ENCODE measurements at regions not wholly inside any gene's neighbourhood (a gene's known extent, or its start where the extent isn't known, plus 50 kb on each side); places are given as distances from the start of the nearest gene placed in this dataset.

DNA sequence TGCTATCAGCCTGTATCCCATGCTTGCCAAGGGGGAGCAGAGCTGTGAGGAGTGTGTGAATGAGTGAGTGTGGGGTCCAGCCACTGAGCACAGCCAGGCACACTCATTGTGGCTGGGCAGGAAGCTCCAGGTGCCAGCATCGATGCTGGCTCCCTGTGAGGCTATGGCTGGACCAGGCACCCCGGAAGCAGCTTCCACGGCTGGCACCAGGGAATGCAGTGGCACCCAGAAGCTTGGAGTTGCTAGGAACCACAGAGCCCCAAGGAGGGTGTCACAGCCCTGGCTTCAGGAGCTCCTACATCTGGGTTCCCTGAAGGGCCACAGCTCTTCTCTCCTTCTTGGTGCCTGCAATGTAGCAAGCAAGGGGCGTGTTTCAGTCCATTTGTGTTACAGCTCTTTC, 625.9 kb upstream of the RAG2 start:
- H3K79me2 ChIP-seq (ENCODE audit: insufficient read depth, low read length): no peaks in the 10 kb centered on the region
- in situ Hi-C loops (cut with HindIII; ENCODE audit: extremely low pct_ligation_motif_present, low pct_unique_long_range_greater_than_20kb): no loop called here
- H3K9me3 ChIP-seq (ENCODE audit: low read length): peaks cover 85% of the 10 kb centered on the region
- ATAC-seq: no peak
- no peak overlapping the region for H2AFZ ChIP-seq (ENCODE audit: low read length)
- CTCF ChIA-PET (ENCODE audit: low intra/inter-chr PET ratio, low total read pairs): no interaction called here
- no peak overlapping the region for H3K9ac ChIP-seq (ENCODE audit: insufficient read depth, low read depth, low read length)
- POLR2A ChIA-PET: no interaction called here
- no peaks in the 10 kb centered on the region for H3K27me3 ChIP-seq (ENCODE audit: control insufficient read depth in 1 of 2, insufficient read depth in 2 of 2, low read length in 2 of 2)
- intact Hi-C loops (cut with micrococcal nuclease; ENCODE audit: unreplicated experiment): no loop called here
- H3K4me3 ChIP-seq (replicated peaks in 1 of 3; ENCODE audit: insufficient read depth in 1 of 3, low read depth in 2 of 3, low read length in 3 of 3): no peak overlapping the region
- no peak for DNase-seq (ENCODE audit: low spot score)
- no peak overlapping the region for H3K4me2 ChIP-seq (ENCODE audit: low read depth, low read length)
- H3K4me1 ChIP-seq (ENCODE audit: insufficient read depth, low read length): no peaks in the 10 kb centered on the region
- no peak overlapping the region for H3K27ac ChIP-seq (ENCODE audit: extremely low read length, insufficient read depth, low read length)
- no peak for TF ChIP-seq NFATC3 (CRISPR knock-in tag; IDR thresholded peaks at IDR 0.05)
- TF ChIP-seq, protein P1, sequence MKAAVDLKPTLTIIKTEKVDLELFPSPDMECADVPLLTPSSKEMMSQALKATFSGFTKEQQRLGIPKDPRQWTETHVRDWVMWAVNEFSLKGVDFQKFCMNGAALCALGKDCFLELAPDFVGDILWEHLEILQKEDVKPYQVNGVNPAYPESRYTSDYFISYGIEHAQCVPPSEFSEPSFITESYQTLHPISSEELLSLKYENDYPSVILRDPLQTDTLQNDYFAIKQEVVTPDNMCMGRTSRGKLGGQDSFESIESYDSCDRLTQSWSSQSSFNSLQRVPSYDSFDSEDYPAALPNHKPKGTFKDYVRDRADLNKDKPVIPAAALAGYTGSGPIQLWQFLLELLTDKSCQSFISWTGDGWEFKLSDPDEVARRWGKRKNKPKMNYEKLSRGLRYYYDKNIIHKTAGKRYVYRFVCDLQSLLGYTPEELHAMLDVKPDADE (CRISPR knock-in tag; IDR thresholded peaks at IDR 0.05): no peak
- TF ChIP-seq ZNF546 (CRISPR knock-in tag; conservative IDR thresholded peaks at IDR 0.05): no peak
- no peak for TF ChIP-seq MED1 (CRISPR knock-in tag; IDR thresholded peaks at IDR 0.05)
- TF ChIP-seq, protein P2, sequence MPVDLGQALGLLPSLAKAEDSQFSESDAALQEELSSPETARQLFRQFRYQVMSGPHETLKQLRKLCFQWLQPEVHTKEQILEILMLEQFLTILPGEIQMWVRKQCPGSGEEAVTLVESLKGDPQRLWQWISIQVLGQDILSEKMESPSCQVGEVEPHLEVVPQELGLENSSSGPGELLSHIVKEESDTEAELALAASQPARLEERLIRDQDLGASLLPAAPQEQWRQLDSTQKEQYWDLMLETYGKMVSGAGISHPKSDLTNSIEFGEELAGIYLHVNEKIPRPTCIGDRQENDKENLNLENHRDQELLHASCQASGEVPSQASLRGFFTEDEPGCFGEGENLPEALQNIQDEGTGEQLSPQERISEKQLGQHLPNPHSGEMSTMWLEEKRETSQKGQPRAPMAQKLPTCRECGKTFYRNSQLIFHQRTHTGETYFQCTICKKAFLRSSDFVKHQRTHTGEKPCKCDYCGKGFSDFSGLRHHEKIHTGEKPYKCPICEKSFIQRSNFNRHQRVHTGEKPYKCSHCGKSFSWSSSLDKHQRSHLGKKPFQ (CRISPR knock-in tag; IDR thresholded peaks at IDR 0.05; ENCODE audit: insufficient replicate concordance): no peak
- TF ChIP-seq NAIF1 (CRISPR knock-in tag; IDR thresholded peaks at IDR 0.05; ENCODE audit: borderline replicate concordance): no peak
- no peak for TF ChIP-seq WIZ (CRISPR knock-in tag; IDR thresholded peaks at IDR 0.05)
- TF ChIP-seq HNF4G (IDR thresholded peaks at IDR 0.05; ENCODE audit: borderline replicate concordance, low read depth, low read length): no peak
- no peak for TF ChIP-seq HNF4G (CRISPR knock-in tag; IDR thresholded peaks at IDR 0.05; ENCODE audit: borderline replicate concordance, low read depth)
- TF ChIP-seq ZNF350 (CRISPR knock-in tag; IDR thresholded peaks at IDR 0.05; ENCODE audit: borderline replicate concordance, low read depth): no peak
- WGBS (ENCODE audit: low lambda C conversion rate): 0% methylated on average over 1 of the region's 4 CpGs
- FAIRE-seq: no peak
- no TSS peak for BruUV-seq (replicated peaks)
- H4K20me1 ChIP-seq (ENCODE audit: insufficient read depth, low read length): no peaks in the 10 kb centered on the region
- no peaks in the 10 kb centered on the region for H3K36me3 ChIP-seq (replicated peaks in 1 of 2; ENCODE audit: control insufficient read depth in 1 of 2, insufficient read depth in 2 of 2, low read length in 2 of 2)

Data from HepG2 (cell line).